Lower leg skin (tissue), 3 donors: ENCODE measurements at regions not wholly inside any gene's neighbourhood (a gene's known extent, or its start where the extent isn't known, plus 50 kb on each side); places are given as distances from the start of the nearest gene placed in this dataset.

Experiments used
- POLR2A ChIP-seq, 2 donors: fragments of 450-650 bp; IDR thresholded peaks; one replicate each; pipeline ENCODE4 v1.6.1; 2016 to 2017; ENCODE audit warnings: antibody characterized with exemption in 2 of 2, mild to moderate bottlenecking in 1 of 2, moderate library complexity in 1 of 2
- TF ChIP-seq, protein P1 (sequence below), 3 donors: fragments of 450-650 bp; IDR thresholded peaks; one replicate each; pipeline ENCODE4 v1.5.1; 2016; ENCODE audit warnings: antibody characterized with exemption in 3 of 3, mild to moderate bottlenecking in 3 of 3, moderate library complexity in 2 of 3

DNA sequence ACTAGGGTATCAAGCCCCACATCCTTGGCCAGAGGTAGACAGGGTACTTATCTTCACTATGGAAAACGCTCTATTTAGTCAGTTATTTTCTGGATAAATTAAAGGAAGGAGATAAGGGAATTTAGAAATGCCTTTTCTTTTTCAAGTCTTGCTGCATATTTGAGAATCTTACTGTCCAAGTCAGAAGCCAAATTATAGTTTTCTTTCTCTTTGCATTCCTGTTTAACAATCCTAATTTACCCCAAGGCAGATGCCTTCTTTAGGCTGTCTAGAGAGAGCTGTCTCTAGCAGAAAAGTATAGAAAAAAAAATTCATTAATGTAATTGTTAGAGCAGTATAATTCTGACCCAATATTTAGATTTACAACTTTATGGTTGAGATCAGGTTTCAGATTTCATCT, 64.4 kb upstream of the TBC1D5 start:
- TF ChIP-seq, protein P1, sequence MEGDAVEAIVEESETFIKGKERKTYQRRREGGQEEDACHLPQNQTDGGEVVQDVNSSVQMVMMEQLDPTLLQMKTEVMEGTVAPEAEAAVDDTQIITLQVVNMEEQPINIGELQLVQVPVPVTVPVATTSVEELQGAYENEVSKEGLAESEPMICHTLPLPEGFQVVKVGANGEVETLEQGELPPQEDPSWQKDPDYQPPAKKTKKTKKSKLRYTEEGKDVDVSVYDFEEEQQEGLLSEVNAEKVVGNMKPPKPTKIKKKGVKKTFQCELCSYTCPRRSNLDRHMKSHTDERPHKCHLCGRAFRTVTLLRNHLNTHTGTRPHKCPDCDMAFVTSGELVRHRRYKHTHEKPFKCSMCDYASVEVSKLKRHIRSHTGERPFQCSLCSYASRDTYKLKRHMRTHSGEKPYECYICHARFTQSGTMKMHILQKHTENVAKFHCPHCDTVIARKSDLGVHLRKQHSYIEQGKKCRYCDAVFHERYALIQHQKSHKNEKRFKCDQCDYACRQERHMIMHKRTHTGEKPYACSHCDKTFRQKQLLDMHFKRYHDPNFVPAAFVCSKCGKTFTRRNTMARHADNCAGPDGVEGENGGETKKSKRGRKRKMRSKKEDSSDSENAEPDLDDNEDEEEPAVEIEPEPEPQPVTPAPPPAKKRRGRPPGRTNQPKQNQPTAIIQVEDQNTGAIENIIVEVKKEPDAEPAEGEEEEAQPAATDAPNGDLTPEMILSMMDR (IDR thresholded peaks at IDR 0.05): no peak
- TF ChIP-seq POLR2A (IDR thresholded peaks at IDR 0.05): no peak
